Transverse colon (tissue), 4 donors: ENCODE measurements at regions not wholly inside any gene's neighbourhood (a gene's known extent, or its start where the extent isn't known, plus 50 kb on each side); places are given as distances from the start of the nearest gene placed in this dataset.

Experiments
- DNase-seq: peaks from one replicate; pipeline ENCODE4 v3.0.0-alpha.2; 2019
- H3K27ac ChIP-seq, 4 donors: fragments of 200-600 bp; sonication (generic); 2 replicates each; pipeline ENCODE4 v1.5.1; 2016 to 2018; ENCODE audit warnings: inconsistent platforms in 4 of 4
- H3K27me3 ChIP-seq: fragments of 200-600 bp; sonication (generic); 2 replicates; pipeline ENCODE4 v1.5.1; 2017; ENCODE audit warnings: inconsistent platforms
- H3K36me3 ChIP-seq, 4 donors: fragments of 200-600 bp; sonication (generic); 2 replicates each; pipeline ENCODE4 v1.5.1; 2017 to 2019; ENCODE audit warnings: inconsistent platforms in 4 of 4
- H3K4me1 ChIP-seq, 4 donors: fragments of 200-600 bp; sonication (generic); 2 replicates each; pipeline ENCODE4 v1.5.1; 2017 to 2020; ENCODE audit warnings: inconsistent platforms in 4 of 4
- H3K4me3 ChIP-seq, 4 donors: fragments of 200-600 bp; sonication (generic); 1 replicate in 1 of 4; 2 replicates in 3 of 4; pipeline versions ENCODE4 v1.5.1 to v1.6.1; 2017 to 2019; ENCODE audit warnings: inconsistent platforms in 4 of 4
- H3K9me3 ChIP-seq, 2 donors: fragments of 200-600 bp; sonication (generic); 2 replicates each; pipeline ENCODE4 v1.5.1; 2017 to 2019; ENCODE audit warnings: inconsistent platforms in 2 of 2
- EP300 ChIP-seq: sonication (generic); formaldehyde crosslinking; IDR thresholded peaks from one replicate; pipeline ENCODE4 v1.6.1; 2017; ENCODE audit warnings: antibody characterized with exemption, low read depth
- POLR2A ChIP-seq: fragments of 450-650 bp; IDR thresholded peaks from one replicate; pipeline ENCODE4 v1.6.1; 2016; ENCODE audit warnings: antibody characterized with exemption, mild to moderate bottlenecking, moderate library complexity
- POLR2AphosphoS5 ChIP-seq, 3 donors: sonication (generic); formaldehyde crosslinking; IDR thresholded peaks; one replicate each; pipeline ENCODE4 v1.6.1; 2016; ENCODE audit warnings: antibody characterized with exemption in 3 of 3
- WGBS, 2 donors: methylation state at CpG; one replicate each; pipeline ENCODE4 v1.1.5; 2018; ENCODE audit warnings: low coverage in 1 of 2; 5-methylcytosine and 5-hydroxymethylcytosine counted together
- in situ Hi-C, 4 donors: fragments of 200-750 bp; cut with MboI; loops; one replicate each; pipeline versions ENCODE4 v1.15.0 to v1.15.1; 2017; ENCODE audit warnings: low sequenced_read_pairs in 3 of 4, low pct_ligation_motif_present in 1 of 4, low pct_unique_long_range_greater_than_20kb in 1 of 4
- intact Hi-C: fragments of 100-400 bp; cut with DNase I; formaldehyde crosslinking; loops from one replicate; pipeline ENCODE4 v1.15.1; 2023; ENCODE audit warnings: low total_unique reads
- TF ChIP-seq, protein P1 (sequence below), 5 experiments: fragments of 200-600 bp in 3 of 5; fragments of 450-650 bp in 2 of 5; sonication (generic) in 3 of 5; IDR thresholded peaks; 1 replicate in 2 of 5; 2 replicates in 3 of 5; pipeline ENCODE4 v1.5.1; 2016 to 2017; ENCODE audit warnings: antibody characterized with exemption in 5 of 5, inconsistent platforms in 3 of 5, mild to moderate bottlenecking in 2 of 5, moderate library complexity in 1 of 5

DNA sequence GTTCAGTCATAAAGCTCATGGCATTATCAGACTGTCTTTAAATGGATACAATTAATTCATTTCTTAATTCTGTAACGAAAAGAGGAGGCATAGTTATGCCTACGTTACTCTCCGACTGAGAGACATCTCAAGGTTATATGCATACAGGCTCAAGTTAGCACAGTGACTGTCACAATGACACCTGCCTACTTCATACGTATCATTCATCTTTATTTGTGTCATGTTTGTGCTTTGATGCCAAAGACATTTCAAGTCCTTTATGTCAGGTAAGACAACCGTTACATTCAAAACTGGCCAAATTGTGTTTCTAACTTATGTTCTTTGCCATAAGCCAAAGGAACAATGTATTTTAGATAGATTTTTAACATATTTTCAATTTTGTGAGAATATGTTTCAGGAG, 328.8 kb upstream of the NRG3 start:
- in situ Hi-C loops (no loop called here), intact Hi-C loops (no loop called here)
- no peaks in the 10 kb centered on the region for H3K36me3 ChIP-seq
- H3K27me3 ChIP-seq, result no peaks in the 10 kb centered on the region
- TF ChIP-seq POLR2A (no peak), EP300 (no peak), POLR2AphosphoS5 (IDR thresholded peaks at IDR 0.05) (no peak)
- TF ChIP-seq, protein P1, sequence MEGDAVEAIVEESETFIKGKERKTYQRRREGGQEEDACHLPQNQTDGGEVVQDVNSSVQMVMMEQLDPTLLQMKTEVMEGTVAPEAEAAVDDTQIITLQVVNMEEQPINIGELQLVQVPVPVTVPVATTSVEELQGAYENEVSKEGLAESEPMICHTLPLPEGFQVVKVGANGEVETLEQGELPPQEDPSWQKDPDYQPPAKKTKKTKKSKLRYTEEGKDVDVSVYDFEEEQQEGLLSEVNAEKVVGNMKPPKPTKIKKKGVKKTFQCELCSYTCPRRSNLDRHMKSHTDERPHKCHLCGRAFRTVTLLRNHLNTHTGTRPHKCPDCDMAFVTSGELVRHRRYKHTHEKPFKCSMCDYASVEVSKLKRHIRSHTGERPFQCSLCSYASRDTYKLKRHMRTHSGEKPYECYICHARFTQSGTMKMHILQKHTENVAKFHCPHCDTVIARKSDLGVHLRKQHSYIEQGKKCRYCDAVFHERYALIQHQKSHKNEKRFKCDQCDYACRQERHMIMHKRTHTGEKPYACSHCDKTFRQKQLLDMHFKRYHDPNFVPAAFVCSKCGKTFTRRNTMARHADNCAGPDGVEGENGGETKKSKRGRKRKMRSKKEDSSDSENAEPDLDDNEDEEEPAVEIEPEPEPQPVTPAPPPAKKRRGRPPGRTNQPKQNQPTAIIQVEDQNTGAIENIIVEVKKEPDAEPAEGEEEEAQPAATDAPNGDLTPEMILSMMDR (IDR thresholded peaks at IDR 0.05), result no peak
- DNase-seq, result no peak
- H3K4me1 ChIP-seq, result no peaks in the 10 kb centered on the region
- H3K4me3 ChIP-seq, result no peak overlapping the region
- H3K9me3 ChIP-seq, result peaks cover 0 to 10% of the 10 kb centered on the region in 2 donors
- H3K27ac ChIP-seq, result no peak overlapping the region
- WGBS, 2 donors, result 70 to 88% methylated on average over 5 of the region's 5 CpGs

DNA sequence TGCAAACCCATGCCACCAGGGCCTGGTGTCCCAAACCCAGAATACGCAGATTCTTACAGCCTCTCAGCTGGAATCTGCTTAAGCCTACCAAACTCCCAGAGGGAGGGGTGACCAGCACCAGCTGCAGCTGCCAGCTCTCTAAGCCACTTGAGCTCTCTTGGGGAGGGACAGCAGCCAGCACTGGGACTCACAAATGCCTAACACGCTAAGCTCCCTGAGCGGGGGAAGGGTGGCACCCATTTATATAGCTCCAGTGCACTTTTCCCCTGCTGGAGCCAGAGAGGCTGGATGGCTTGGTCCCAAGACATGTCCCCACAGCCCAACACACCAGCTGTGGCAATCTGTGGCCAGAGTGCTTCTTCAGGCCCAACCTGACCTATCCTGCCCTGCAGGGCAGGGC, 326.8 kb upstream of the NRG3 start:
- in situ Hi-C loops, result no loop called here
- intact Hi-C loops, result no loop called here
- TF ChIP-seq EP300 (no peak), POLR2AphosphoS5 (IDR thresholded peaks at IDR 0.05) (no peak), POLR2A (no peak)
- TF ChIP-seq, protein P1 (IDR thresholded peaks at IDR 0.05), result no peak
- WGBS, 2 donors, result 86% methylated on average over 3 of the region's 3 CpGs; no CpG with 5 or more reads in 1 of the 2 donors
- Histone ChIP-seq H3K27me3 (no peaks in the 10 kb centered on the region), H3K27ac (no peak overlapping the region), H3K4me3 (no peak overlapping the region), H3K9me3 (peaks cover 0 to 10% of the 10 kb centered on the region in 2 donors), H3K4me1 (no peaks in the 10 kb centered on the region), H3K36me3 (no peaks in the 10 kb centered on the region)
- no peak for DNase-seq

DNA sequence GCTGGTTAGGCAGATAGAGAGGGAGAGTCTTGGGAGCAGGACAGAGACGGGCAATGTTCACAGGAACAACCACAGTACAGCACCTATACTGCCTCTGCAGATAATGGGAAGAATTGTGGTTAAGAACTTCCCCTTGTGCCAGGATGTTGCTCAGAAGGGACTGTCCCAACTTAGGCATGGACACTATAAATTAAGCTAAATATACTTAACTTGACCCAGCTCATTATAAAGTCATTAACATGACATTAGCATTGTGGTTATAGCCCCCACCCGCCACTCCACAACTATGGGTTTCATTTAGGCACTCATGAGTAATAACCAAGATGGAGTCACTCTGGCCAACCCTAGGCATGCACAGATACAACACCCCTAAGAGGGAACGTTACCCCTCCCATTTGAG, 310.9 kb upstream of the NRG3 start:
- TF ChIP-seq POLR2AphosphoS5 (IDR thresholded peaks at IDR 0.05) (no peak), POLR2A (no peak), EP300 (no peak)
- TF ChIP-seq, protein P1 (IDR thresholded peaks at IDR 0.05), result no peak
- intact Hi-C loops (no loop called here), in situ Hi-C loops (no loop called here)
- WGBS, 2 donors, result 39 to 58% methylated on average over 2 to 3 of the region's 3 CpGs
- no peak overlapping the region for H3K4me3 ChIP-seq
- no peak for DNase-seq
- no peaks in the 10 kb centered on the region for H3K9me3 ChIP-seq
- H3K27ac ChIP-seq, result no peak overlapping the region
- no peaks in the 10 kb centered on the region for H3K36me3 ChIP-seq
- H3K4me1 ChIP-seq, result no peaks in the 10 kb centered on the region
- H3K27me3 ChIP-seq, result no peaks in the 10 kb centered on the region

DNA sequence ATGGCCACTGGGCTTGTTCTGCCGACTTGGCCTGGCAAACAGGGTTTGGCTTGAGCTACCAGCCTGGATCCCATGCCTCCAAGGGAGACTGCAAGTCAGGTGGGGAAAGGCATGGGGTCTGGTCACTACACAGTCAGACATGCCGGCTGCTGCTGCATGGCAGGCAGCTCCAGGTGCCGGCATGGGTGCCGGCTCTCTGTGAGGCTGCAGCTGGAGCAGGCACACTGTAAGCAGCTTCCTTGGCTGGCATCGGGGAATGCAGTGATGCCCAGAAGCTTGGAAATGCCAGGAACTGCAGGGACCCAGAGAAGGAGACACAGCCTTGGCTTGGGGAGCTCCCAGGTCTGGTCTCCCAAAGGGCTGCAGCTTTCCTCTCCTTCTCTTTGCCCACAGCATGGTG, 305.5 kb upstream of the NRG3 start:
- H3K36me3 ChIP-seq, result no peaks in the 10 kb centered on the region
- no peak for DNase-seq
- TF ChIP-seq POLR2AphosphoS5 (IDR thresholded peaks at IDR 0.05), result no peak
- no peak for TF ChIP-seq EP300
- TF ChIP-seq, protein P1 (IDR thresholded peaks at IDR 0.05), result no peak
- TF ChIP-seq POLR2A, result no peak
- WGBS, 2 donors, result 85% methylated on average over 4 of the region's 5 CpGs; no CpG with 5 or more reads in 1 of the 2 donors
- intact Hi-C loops, result no loop called here
- H3K4me3 ChIP-seq, result no peak overlapping the region
- no peaks in the 10 kb centered on the region for H3K27me3 ChIP-seq
- no peaks in the 10 kb centered on the region for H3K4me1 ChIP-seq
- in situ Hi-C loops, result no loop called here
- H3K9me3 ChIP-seq, result no peaks in the 10 kb centered on the region
- no peak overlapping the region for H3K27ac ChIP-seq
